ENCODE measurements at regions not wholly inside any gene's neighbourhood (a gene's known extent, or its start where the extent isn't known, plus 50 kb on each side); places are given as distances from the start of the nearest gene placed in this dataset.
A peak's percentile ranks its signal among the peaks of the same experiment; 100 is the strongest.

- no peak for DNase-seq (ENCODE audit: low read depth)
- TF ChIP-seq CTCF (IDR thresholded peaks at IDR 0.05; ENCODE audit: insufficient read depth, low read length): no peak
- H3K4me3 ChIP-seq (ENCODE audit: low read depth, low read length): no peak overlapping the region
Observed at GRCh38 chr21:38725196-38726157, 80.3 kb upstream of the ETS2 start.

GRCh38 chr21:38726482-38726881 lies 79.2 kb upstream of the ETS2 start:
- no peak for TF ChIP-seq CTCF (IDR thresholded peaks at IDR 0.05; ENCODE audit: insufficient read depth, low read length)
- DNase-seq (ENCODE audit: low read depth): no peak
- H3K4me3 ChIP-seq (ENCODE audit: low read depth, low read length): no peak overlapping the region

DNA sequence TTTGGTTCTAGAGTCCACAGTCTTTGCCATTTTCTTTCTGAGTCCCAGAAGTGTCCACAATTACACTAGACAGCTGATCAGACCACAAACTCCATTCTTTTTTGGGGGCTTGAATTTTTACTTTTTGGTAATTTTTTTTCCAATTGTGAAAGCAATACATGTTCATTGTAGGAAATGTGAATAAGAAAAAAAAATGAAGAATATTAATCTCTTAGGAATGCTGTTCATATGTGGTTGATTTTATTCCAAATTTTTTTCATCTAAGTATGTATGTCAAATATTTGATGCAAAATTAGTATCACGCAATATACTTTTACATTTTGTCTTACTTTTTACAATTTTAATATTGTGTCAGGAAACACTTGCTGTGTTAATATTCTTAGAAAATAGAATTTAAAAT lies 76.4 kb upstream of the ETS2 start:
- no peak for TF ChIP-seq CTCF (IDR thresholded peaks at IDR 0.05; ENCODE audit: insufficient read depth, low read length)

DNA sequence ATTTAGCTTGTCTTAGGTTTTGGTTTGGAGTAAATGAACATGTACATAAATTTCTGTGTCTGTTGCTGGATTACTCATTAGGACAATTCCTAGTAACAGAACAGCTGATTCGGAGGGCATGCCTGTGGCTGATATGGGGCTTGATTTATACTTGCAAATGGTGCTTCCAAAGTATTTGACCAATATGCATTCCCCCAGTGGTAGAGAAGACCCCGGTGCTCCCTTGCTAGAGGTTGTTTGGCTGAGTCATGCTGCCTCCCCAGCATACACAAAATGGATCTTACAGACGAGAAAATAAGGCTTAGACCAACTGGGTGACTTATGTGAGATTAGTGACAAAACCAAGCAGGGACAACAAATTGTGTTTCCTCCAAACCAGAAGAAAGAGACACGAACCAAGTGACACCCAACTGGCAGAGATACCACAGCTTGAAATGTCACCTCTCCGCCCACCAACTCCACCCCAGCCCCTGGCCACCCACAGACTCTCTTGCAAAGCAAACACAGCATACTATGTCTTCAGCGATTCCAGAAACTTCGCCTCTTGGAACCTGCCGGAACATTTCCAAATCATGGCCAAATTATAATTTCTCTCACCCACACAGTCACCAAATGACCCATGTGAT lies 75.9 kb upstream of the ETS2 start:
- H3K4me3 ChIP-seq (ENCODE audit: low read depth, low read length): no peak overlapping the region
- no peak for DNase-seq (ENCODE audit: low read depth)

More for the DNA sequence above, 76.4 kb upstream of the ETS2 start:
- no peak for DNase-seq (ENCODE audit: low read depth)
- no peak overlapping the region for H3K4me3 ChIP-seq (ENCODE audit: low read depth, low read length)

GRCh38 chr21:38733972-38734546 lies 71.7 kb upstream of the ETS2 start:
- peak; percentile 84 for DNase-seq (ENCODE audit: low read depth)
- peak; percentile 92 for TF ChIP-seq CTCF (IDR thresholded peaks at IDR 0.05; ENCODE audit: insufficient read depth, low read length)
- peak overlapping the region; percentile 46 for H3K4me3 ChIP-seq (ENCODE audit: low read depth, low read length)

More for the DNA sequence above, 75.9 kb upstream of the ETS2 start:
- TF ChIP-seq CTCF (IDR thresholded peaks at IDR 0.05; ENCODE audit: insufficient read depth, low read length): no peak

GRCh38 chr21:38734646-38735365 lies 70.9 kb upstream of the ETS2 start:
- TF ChIP-seq CTCF (IDR thresholded peaks at IDR 0.05; ENCODE audit: insufficient read depth, low read length): no peak
- DNase-seq (ENCODE audit: low read depth): no peak
- no peak overlapping the region for H3K4me3 ChIP-seq (ENCODE audit: low read depth, low read length)

Data from fibroblast of the aortic adventitia (primary cell).